ENCODE measurements at regions not wholly inside any gene's neighbourhood (a gene's known extent, or its start where the extent isn't known, plus 50 kb on each side); places are given as distances from the start of the nearest gene placed in this dataset.

DNA sequence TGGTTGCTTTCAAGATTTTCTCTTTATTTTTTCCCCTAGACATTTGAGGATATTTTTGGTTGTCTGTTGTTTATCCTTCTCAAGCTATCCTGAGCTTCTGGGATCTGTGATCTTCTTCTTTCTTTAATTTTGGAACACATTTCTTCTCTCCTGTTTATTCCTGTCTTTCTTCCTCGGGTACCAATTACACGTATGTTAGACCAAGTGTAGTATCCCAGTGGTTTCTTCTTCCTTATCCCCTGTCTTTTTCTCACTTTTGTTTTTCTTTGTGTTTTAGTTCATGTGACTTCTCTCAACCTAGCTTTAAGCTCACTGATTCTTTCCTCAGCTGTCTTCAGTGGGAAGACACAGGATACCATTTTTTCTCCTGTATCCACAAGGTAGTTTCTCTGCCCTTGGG, 120.0 kb downstream of the GALR1 start:
- Histone ChIP-seq H3K4me2 (ENCODE audit: control insufficient read depth, extremely low read depth, insufficient read depth, low read depth, low read length) (no peak overlapping the region), H3K9ac (ENCODE audit: control insufficient read depth, extremely low read depth, insufficient read depth, low read length) (no peak overlapping the region), H3K36me3 (ENCODE audit: control insufficient read depth in 2 of 2, extremely low read depth in 1 of 2, insufficient read depth in 2 of 2, low read length in 2 of 2) (no peaks in the 10 kb centered on the region), H3K9me1 (ENCODE audit: control insufficient read depth, extremely low read depth, insufficient read depth, low read length) (no peaks in the 10 kb centered on the region), H3K4me3 (ENCODE audit: control insufficient read depth in 2 of 3, extremely low read depth in 1 of 3, insufficient read depth in 2 of 3, low read depth in 1 of 3, low read length in 3 of 3) (no peak overlapping the region), H3K79me2 (ENCODE audit: control insufficient read depth, insufficient read depth, low read length) (no peaks in the 10 kb centered on the region), H3K27ac (ENCODE audit: control insufficient read depth, insufficient read depth, low read length) (no peak overlapping the region), H3K4me1 (ENCODE audit: control insufficient read depth, extremely low read depth, insufficient read depth, low read length) (no peaks in the 10 kb centered on the region), H3K27me3 (ENCODE audit: control insufficient read depth, extremely low read depth, insufficient read depth, low read length) (no peaks in the 10 kb centered on the region), H4K20me1 (ENCODE audit: control insufficient read depth, extremely low read depth, insufficient read depth, low read length) (no peaks in the 10 kb centered on the region), H3K9me3 (ENCODE audit: control insufficient read depth, low read depth, low read length) (peaks cover 2% of the 10 kb centered on the region), H2AFZ (ENCODE audit: control insufficient read depth, low read length) (no peak overlapping the region)
- dilution Hi-C loops (cut with MboI; ENCODE audit: extremely low pct_ligation_motif_present, low sequenced_read_pairs) = no loop called here
- TF ChIP-seq EZH2 (IDR thresholded peaks at IDR 0.05; ENCODE audit: low read length) = no peak
- TF ChIP-seq, protein P1, sequence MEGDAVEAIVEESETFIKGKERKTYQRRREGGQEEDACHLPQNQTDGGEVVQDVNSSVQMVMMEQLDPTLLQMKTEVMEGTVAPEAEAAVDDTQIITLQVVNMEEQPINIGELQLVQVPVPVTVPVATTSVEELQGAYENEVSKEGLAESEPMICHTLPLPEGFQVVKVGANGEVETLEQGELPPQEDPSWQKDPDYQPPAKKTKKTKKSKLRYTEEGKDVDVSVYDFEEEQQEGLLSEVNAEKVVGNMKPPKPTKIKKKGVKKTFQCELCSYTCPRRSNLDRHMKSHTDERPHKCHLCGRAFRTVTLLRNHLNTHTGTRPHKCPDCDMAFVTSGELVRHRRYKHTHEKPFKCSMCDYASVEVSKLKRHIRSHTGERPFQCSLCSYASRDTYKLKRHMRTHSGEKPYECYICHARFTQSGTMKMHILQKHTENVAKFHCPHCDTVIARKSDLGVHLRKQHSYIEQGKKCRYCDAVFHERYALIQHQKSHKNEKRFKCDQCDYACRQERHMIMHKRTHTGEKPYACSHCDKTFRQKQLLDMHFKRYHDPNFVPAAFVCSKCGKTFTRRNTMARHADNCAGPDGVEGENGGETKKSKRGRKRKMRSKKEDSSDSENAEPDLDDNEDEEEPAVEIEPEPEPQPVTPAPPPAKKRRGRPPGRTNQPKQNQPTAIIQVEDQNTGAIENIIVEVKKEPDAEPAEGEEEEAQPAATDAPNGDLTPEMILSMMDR (optimal IDR thresholded peaks at IDR 0.05 in 1 of 3, IDR thresholded peaks at IDR 0.05 in 1 of 3, conservative IDR thresholded peaks at IDR 0.05 in 1 of 3; ENCODE audit: extremely low read depth in 1 of 3, insufficient read depth in 2 of 3, low read length in 3 of 3) = no peak
- DNase-seq (ENCODE audit: low read depth, low spot score) (no peak), FAIRE-seq (no peak)

DNA sequence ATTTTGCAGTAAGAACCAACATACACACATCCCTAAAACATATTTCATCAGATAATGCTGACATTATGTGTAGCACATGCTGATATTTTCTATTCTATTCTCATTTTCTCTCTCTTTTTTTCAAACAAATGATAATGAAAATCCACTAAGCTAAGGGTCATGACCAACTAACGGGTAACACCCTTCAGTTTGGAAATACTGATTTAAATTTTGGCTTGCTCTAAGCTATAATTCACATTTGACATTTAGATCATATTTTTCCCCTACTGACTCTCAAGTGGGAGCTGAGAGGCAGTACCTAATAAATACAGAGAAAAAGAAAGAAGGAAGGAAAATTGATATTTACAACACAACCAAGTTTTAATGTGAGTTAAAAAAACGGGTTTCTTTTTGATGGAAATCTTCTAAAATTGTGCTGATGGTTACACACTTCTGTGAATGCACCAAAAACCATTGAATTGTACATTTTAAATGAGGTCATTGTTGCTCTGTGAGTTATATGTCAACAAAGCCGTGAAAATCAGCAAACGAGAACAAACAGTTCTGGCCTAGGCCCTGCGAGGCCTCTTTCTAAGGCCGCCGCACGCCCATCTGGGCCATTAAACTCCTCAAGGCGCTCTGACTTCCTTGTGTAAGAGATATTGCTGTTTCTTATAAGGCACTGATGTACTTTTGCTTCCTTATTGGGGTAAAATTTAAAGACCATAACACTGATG, 124.2 kb downstream of the GALR1 start:
- TF ChIP-seq, protein P1 (optimal IDR thresholded peaks at IDR 0.05 in 1 of 3, IDR thresholded peaks at IDR 0.05 in 1 of 3, conservative IDR thresholded peaks at IDR 0.05 in 1 of 3; ENCODE audit: extremely low read depth in 1 of 3, insufficient read depth in 2 of 3, low read length in 3 of 3) = no peak
- no peak for TF ChIP-seq EZH2 (IDR thresholded peaks at IDR 0.05; ENCODE audit: low read length)
- no peak for FAIRE-seq

More for the DNA sequence above, 124.2 kb downstream of the GALR1 start:
- Histone ChIP-seq H3K4me3 (ENCODE audit: control insufficient read depth in 2 of 3, extremely low read depth in 1 of 3, insufficient read depth in 2 of 3, low read depth in 1 of 3, low read length in 3 of 3) (no peak overlapping the region), H3K4me2 (ENCODE audit: control insufficient read depth, extremely low read depth, insufficient read depth, low read depth, low read length) (no peak overlapping the region), H3K9ac (ENCODE audit: control insufficient read depth, extremely low read depth, insufficient read depth, low read length) (no peak overlapping the region), H3K9me1 (ENCODE audit: control insufficient read depth, extremely low read depth, insufficient read depth, low read length) (no peaks in the 10 kb centered on the region), H3K27ac (ENCODE audit: control insufficient read depth, insufficient read depth, low read length) (no peak overlapping the region), H3K79me2 (ENCODE audit: control insufficient read depth, insufficient read depth, low read length) (no peaks in the 10 kb centered on the region), H2AFZ (ENCODE audit: control insufficient read depth, low read length) (no peak overlapping the region), H3K36me3 (ENCODE audit: control insufficient read depth in 2 of 2, extremely low read depth in 1 of 2, insufficient read depth in 2 of 2, low read length in 2 of 2) (no peaks in the 10 kb centered on the region), H3K9me3 (ENCODE audit: control insufficient read depth, low read depth, low read length) (peaks cover 7% of the 10 kb centered on the region), H3K27me3 (ENCODE audit: control insufficient read depth, extremely low read depth, insufficient read depth, low read length) (no peaks in the 10 kb centered on the region), H3K4me1 (ENCODE audit: control insufficient read depth, extremely low read depth, insufficient read depth, low read length) (no peaks in the 10 kb centered on the region), H4K20me1 (ENCODE audit: control insufficient read depth, extremely low read depth, insufficient read depth, low read length) (no peaks in the 10 kb centered on the region)
- dilution Hi-C loops (cut with MboI; ENCODE audit: extremely low pct_ligation_motif_present, low sequenced_read_pairs) = no loop called here
- DNase-seq (ENCODE audit: low read depth, low spot score) = no peak

Data from keratinocyte (primary cell).